Neural cell (in vitro differentiated cells): ENCODE measurements at regions not wholly inside any gene's neighbourhood (a gene's known extent, or its start where the extent isn't known, plus 50 kb on each side); places are given as distances from the start of the nearest gene placed in this dataset.

ENCODE experiments used
- CTCF ChIP-seq: fragments of 450-650 bp; IDR thresholded peaks from 2 replicates; pipeline ENCODE4 v1.5.1; 2014; ENCODE audit warnings: antibody characterized with exemption, mild to moderate bottlenecking, moderate library complexity; ENCODE audit not compliant: poor library complexity, severe bottlenecking
- EP300 ChIP-seq: fragments of 450-650 bp; conservative IDR thresholded peaks from 2 replicates; pipeline ENCODE4 v1.6.1; 2014; ENCODE audit warnings: antibody characterized with exemption, mild to moderate bottlenecking, moderate library complexity; ENCODE audit not compliant: poor library complexity, severe bottlenecking
- EZH2 ChIP-seq: fragments of 200-600, 300-800 bp; shearing (Covaris generic), sonication (generic); IDR thresholded peaks from 2 replicates; pipeline ENCODE4 v1.6.1; 2014; ENCODE audit warnings: antibody characterized with exemption, low read length, borderline replicate concordance, mild to moderate bottlenecking; ENCODE audit not compliant: insufficient read depth, poor library complexity, severe bottlenecking
- POLR2AphosphoS5 ChIP-seq: IDR thresholded peaks from 2 replicates; pipeline ENCODE4 v1.6.1; 2012
- SMC3 ChIP-seq: fragments of 450-650 bp; conservative IDR thresholded peaks from 2 replicates; pipeline ENCODE4 v1.6.1; 2014; ENCODE audit warnings: antibody characterized with exemption, mild to moderate bottlenecking, moderate library complexity; ENCODE audit not compliant: poor library complexity

DNA sequence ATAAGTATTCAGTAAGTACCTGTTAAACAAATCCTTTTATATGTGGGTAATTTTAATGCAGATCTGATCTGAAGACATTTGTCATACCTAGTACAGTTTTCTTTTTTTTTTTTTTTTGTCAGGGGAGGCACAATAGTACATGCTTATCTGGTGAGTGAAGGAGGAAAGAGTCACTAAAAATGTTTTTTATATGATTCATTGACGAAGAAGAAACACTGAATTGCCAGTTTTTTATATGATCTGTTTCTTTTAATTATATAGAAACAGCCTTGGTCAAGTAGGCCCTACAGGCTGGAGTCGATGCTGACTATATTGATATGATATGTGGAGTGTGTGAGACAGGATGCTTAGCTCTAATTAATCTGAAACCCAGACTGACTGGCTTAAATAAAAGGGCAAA is 315.2 kb downstream of the PSAT1 start:
- TF ChIP-seq CTCF: no peak
- TF ChIP-seq SMC3: no peak
- no peak for TF ChIP-seq EP300
- TF ChIP-seq POLR2AphosphoS5: no peak
- no peak for TF ChIP-seq EZH2
